OCI-LY3 (cell line): ENCODE measurements at regions not wholly inside any gene's neighbourhood (a gene's known extent, or its start where the extent isn't known, plus 50 kb on each side); places are given as distances from the start of the nearest gene placed in this dataset.

Experiments
- EZH2phosphoT487 ChIP-seq: fragments of 200-600 bp; shearing (Covaris generic); IDR thresholded peaks from 2 replicates; pipeline ENCODE4 v1.6.1; 2018; ENCODE audit warnings: antibody characterized with exemption, mixed run types, low read depth
- TF ChIP-seq, protein P1 (sequence below): fragments of 200-600, 300-600 bp; sonication (generic); IDR thresholded peaks from 2 replicates; pipeline ENCODE4 v1.5.1; 2014; ENCODE audit warnings: antibody characterized with exemption, low read length, low read depth

DNA sequence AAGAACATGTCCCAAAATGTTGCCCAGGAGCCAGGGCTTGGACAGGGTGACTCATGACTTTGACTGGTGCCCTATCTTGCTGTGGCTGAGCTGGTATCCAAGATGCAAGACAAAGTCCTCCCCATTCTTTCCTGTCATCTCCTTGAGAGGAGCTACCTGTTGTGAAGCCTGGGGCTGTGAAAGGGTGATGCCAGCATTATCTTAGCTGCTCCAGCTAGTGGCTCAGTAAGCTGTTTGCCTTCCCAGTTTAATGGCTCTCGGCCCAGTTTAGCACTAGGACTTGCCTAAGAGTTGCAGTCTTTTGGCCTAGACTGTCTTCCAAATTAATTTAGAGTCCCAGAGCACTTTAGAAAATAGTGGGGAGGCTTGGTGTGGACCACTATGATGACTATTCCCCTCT, 424.3 kb upstream of the NRG3 start:
- no peak for TF ChIP-seq EZH2phosphoT487
- TF ChIP-seq, protein P1, sequence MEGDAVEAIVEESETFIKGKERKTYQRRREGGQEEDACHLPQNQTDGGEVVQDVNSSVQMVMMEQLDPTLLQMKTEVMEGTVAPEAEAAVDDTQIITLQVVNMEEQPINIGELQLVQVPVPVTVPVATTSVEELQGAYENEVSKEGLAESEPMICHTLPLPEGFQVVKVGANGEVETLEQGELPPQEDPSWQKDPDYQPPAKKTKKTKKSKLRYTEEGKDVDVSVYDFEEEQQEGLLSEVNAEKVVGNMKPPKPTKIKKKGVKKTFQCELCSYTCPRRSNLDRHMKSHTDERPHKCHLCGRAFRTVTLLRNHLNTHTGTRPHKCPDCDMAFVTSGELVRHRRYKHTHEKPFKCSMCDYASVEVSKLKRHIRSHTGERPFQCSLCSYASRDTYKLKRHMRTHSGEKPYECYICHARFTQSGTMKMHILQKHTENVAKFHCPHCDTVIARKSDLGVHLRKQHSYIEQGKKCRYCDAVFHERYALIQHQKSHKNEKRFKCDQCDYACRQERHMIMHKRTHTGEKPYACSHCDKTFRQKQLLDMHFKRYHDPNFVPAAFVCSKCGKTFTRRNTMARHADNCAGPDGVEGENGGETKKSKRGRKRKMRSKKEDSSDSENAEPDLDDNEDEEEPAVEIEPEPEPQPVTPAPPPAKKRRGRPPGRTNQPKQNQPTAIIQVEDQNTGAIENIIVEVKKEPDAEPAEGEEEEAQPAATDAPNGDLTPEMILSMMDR, result no peak
